DND-41 (cell line): ENCODE measurements at regions not wholly inside any gene's neighbourhood (a gene's known extent, or its start where the extent isn't known, plus 50 kb on each side); places are given as distances from the start of the nearest gene placed in this dataset.

Experiments used
- ATAC-seq: fragments of 200-7000 bp; cut with Tn5 transposase; 3 replicates; pipeline ENCODE4 v1.9.1; 2021; ENCODE audit warnings: low read depth; ENCODE audit not compliant: insufficient read depth
- DNase-seq: peaks from one replicate; pipeline ENCODE4 v3.0.0-alpha.2; 2020
- H2AFZ ChIP-seq: 2 replicates; pipeline ENCODE4 v1.6.0; 2012; ENCODE audit warnings: low read depth, low read length
- H3K27ac ChIP-seq: 2 replicates; pipeline ENCODE4 v1.5.1; 2012; ENCODE audit warnings: low read length, inconsistent platforms
- H3K27me3 ChIP-seq: fragments of 200-600 bp; sonication (generic); 2 replicates; pipeline ENCODE4 v1.6.0; 2012; ENCODE audit warnings: low read length, mild to moderate bottlenecking, inconsistent platforms; ENCODE audit not compliant: insufficient read depth, poor library complexity
- H3K36me3 ChIP-seq: 2 replicates; pipeline ENCODE4 v1.5.1; 2012; ENCODE audit warnings: low read length, inconsistent platforms; ENCODE audit not compliant: insufficient read depth
- H3K4me1 ChIP-seq: 2 replicates; pipeline ENCODE4 v1.5.1; 2012; ENCODE audit warnings: mild to moderate bottlenecking, low read length; ENCODE audit not compliant: insufficient read depth
- H3K4me2 ChIP-seq: 2 replicates; pipeline ENCODE4 v1.6.0; 2012; ENCODE audit warnings: mild to moderate bottlenecking, moderate library complexity, low read length, inconsistent platforms; ENCODE audit not compliant: insufficient read depth
- H3K4me3 ChIP-seq, 2 experiments: fragments of 200-600 bp in 1 of 2; shearing (Covaris generic) in 1 of 2; 2 replicates each; pipeline ENCODE4 v1.5.1; 2012 to 2016; ENCODE audit warnings: inconsistent platforms in 2 of 2, low read length in 2 of 2, mild to moderate bottlenecking in 2 of 2, low read depth in 1 of 2, moderate library complexity in 1 of 2
- H3K79me2 ChIP-seq: 2 replicates; pipeline ENCODE4 v1.6.0; 2012; ENCODE audit warnings: low read length, inconsistent platforms; ENCODE audit not compliant: insufficient read depth
- H3K9ac ChIP-seq: 2 replicates; pipeline ENCODE4 v1.6.0; 2012; ENCODE audit warnings: low read depth, mild to moderate bottlenecking, inconsistent platforms, low read length, moderate library complexity
- H3K9me3 ChIP-seq: 2 replicates; pipeline ENCODE4 v1.5.1; 2012; ENCODE audit warnings: low read length, moderate library complexity, mild to moderate bottlenecking, inconsistent platforms; ENCODE audit not compliant: insufficient read depth, severe bottlenecking
- H4K20me1 ChIP-seq: 2 replicates; pipeline ENCODE4 v1.6.0; 2012; ENCODE audit warnings: low read length; ENCODE audit not compliant: insufficient read depth
- CTCF ChIP-seq: IDR thresholded peaks from 2 replicates; pipeline ENCODE4 v1.5.1; 2012; ENCODE audit warnings: borderline replicate concordance, low read length, moderate library complexity, mild to moderate bottlenecking; ENCODE audit not compliant: poor library complexity, severe bottlenecking; ENCODE audit errors: extremely low read depth
- EZH2 ChIP-seq: IDR thresholded peaks from 3 replicates; pipeline ENCODE4 v1.6.1; 2012; ENCODE audit warnings: borderline replicate concordance, low read depth, mild to moderate bottlenecking, moderate library complexity, low read length, inconsistent platforms; ENCODE audit not compliant: severe bottlenecking

- no peak overlapping the region for H3K4me2 ChIP-seq
- DNase-seq (no peak), ATAC-seq (no peak)
- H3K36me3 ChIP-seq: no peaks in the 10 kb centered on the region
- H4K20me1 ChIP-seq: no peaks in the 10 kb centered on the region
- no peak overlapping the region for H3K9ac ChIP-seq
- no peak overlapping the region for H3K27ac ChIP-seq
- no peak overlapping the region for H2AFZ ChIP-seq
- no peak overlapping the region for H3K4me3 ChIP-seq
- TF ChIP-seq EZH2 (no peak), CTCF (no peak)
- H3K4me1 ChIP-seq: no peaks in the 10 kb centered on the region
- H3K27me3 ChIP-seq: no peaks in the 10 kb centered on the region
- H3K79me2 ChIP-seq: no peaks in the 10 kb centered on the region
- H3K9me3 ChIP-seq: no peaks in the 10 kb centered on the region
Measured at GRCh38 chr4:44093390-44093789, 355.2 kb downstream of the KCTD8 start.

- H3K4me1 ChIP-seq: no peaks in the 10 kb centered on the region
- DNase-seq (no peak), ATAC-seq (no peak)
- H3K9ac ChIP-seq: no peak overlapping the region
- no peaks in the 10 kb centered on the region for H4K20me1 ChIP-seq
- no peak overlapping the region for H2AFZ ChIP-seq
- H3K4me2 ChIP-seq: no peak overlapping the region
- peaks cover 1% of the 10 kb centered on the region for H3K9me3 ChIP-seq
- H3K27me3 ChIP-seq: no peaks in the 10 kb centered on the region
- no peak overlapping the region for H3K27ac ChIP-seq
- H3K4me3 ChIP-seq: no peak overlapping the region
- H3K79me2 ChIP-seq: no peaks in the 10 kb centered on the region
- H3K36me3 ChIP-seq: no peaks in the 10 kb centered on the region
- TF ChIP-seq CTCF (no peak), EZH2 (no peak)
Measured at GRCh38 chr4:44098973-44099372, 349.6 kb downstream of the KCTD8 start.

- no peak for ATAC-seq
- Histone ChIP-seq H3K27me3 (no peaks in the 10 kb centered on the region), H3K9me3 (peaks cover 2% of the 10 kb centered on the region), H3K36me3 (no peaks in the 10 kb centered on the region), H2AFZ (no peak overlapping the region), H3K4me3 (no peak overlapping the region), H3K4me2 (no peak overlapping the region), H3K79me2 (no peaks in the 10 kb centered on the region), H4K20me1 (no peaks in the 10 kb centered on the region), H3K9ac (no peak overlapping the region), H3K27ac (no peak overlapping the region), H3K4me1 (no peaks in the 10 kb centered on the region)
- TF ChIP-seq EZH2: no peak
- no peak for TF ChIP-seq CTCF
- DNase-seq: no peak
Measured at GRCh38 chr4:44100456-44100855, 348.2 kb downstream of the KCTD8 start.

GRCh38 chr4:44118971-44119680 is 329.5 kb downstream of the KCTD8 start:
- H3K36me3 ChIP-seq: no peaks in the 10 kb centered on the region
- H3K9ac ChIP-seq: no peak overlapping the region
- no peak overlapping the region for H3K27ac ChIP-seq
- no peak for TF ChIP-seq EZH2
- TF ChIP-seq CTCF: no peak
- H3K4me2 ChIP-seq: no peak overlapping the region
- no peaks in the 10 kb centered on the region for H3K9me3 ChIP-seq
- DNase-seq (no peak), ATAC-seq (no peak)
- H3K4me1 ChIP-seq: no peaks in the 10 kb centered on the region
- no peaks in the 10 kb centered on the region for H3K79me2 ChIP-seq
- H3K4me3 ChIP-seq: no peak overlapping the region
- no peaks in the 10 kb centered on the region for H4K20me1 ChIP-seq
- H3K27me3 ChIP-seq: no peaks in the 10 kb centered on the region
- no peak overlapping the region for H2AFZ ChIP-seq
